Adrenal gland (tissue), 9 donors: ENCODE measurements at regions not wholly inside any gene's neighbourhood (a gene's known extent, or its start where the extent isn't known, plus 50 kb on each side); places are given as distances from the start of the nearest gene placed in this dataset.

ENCODE experiments used
- DNase-seq, 7 donors: peaks; one replicate each; pipeline ENCODE4 v3.0.0-alpha.2; 2019 to 2020
- H3K27ac ChIP-seq, 5 donors: fragments of 200-600 bp; sonication (generic) in 4 of 5; 1 replicate in 3 of 5; 2 replicates in 2 of 5; pipeline versions ENCODE4 v1.5.1 to v1.8.0; 2016 to 2020; ENCODE audit warnings: mild to moderate bottlenecking in 1 of 5
- H3K27me3 ChIP-seq: fragments of 200-600 bp; 2 replicates; pipeline ENCODE4 v1.8.0; 2021
- H3K36me3 ChIP-seq, 2 donors: fragments of 200-600 bp; replicated peaks in 1 of 2; 1 replicate in 1 of 2; 2 replicates in 1 of 2; pipeline versions ENCODE4 v1.5.1 to v1.8.0; 2018 to 2022
- H3K4me1 ChIP-seq, 2 donors: fragments of 200-600 bp; replicated peaks in 1 of 2; 1 replicate in 1 of 2; 2 replicates in 1 of 2; pipeline versions ENCODE4 v1.5.1 to v1.8.0; 2018 to 2021
- H3K4me3 ChIP-seq, 4 donors: fragments of 200-600 bp; sonication (generic) in 3 of 4; one replicate each; pipeline ENCODE4 v1.5.1; 2016 to 2018
- H3K9me3 ChIP-seq, 3 donors: fragments of 200-600 bp; sonication (generic) in 1 of 3; replicated peaks in 1 of 3; 1 replicate in 2 of 3; 2 replicates in 1 of 3; pipeline versions ENCODE4 v1.5.1 to v1.8.0; 2016 to 2021
- POLR2A ChIP-seq, 2 donors: fragments of 450-650 bp; IDR thresholded peaks; one replicate each; pipeline ENCODE4 v1.6.1; 2017; ENCODE audit warnings: antibody characterized with exemption in 2 of 2, mild to moderate bottlenecking in 2 of 2, moderate library complexity in 1 of 2
- WGBS, 4 donors: extraction: QIAGEN DNeasy Blood & Tissue Kit in 2 of 4; methylation state at CpG; one replicate each; pipeline versions ENCODE4 v1.1.5 to v1.1.7; 2013 to 2017; 5-methylcytosine and 5-hydroxymethylcytosine counted together
- intact Hi-C, 2 donors: fragments of 100-400 bp; cut with DNase I; formaldehyde crosslinking; loops; one replicate each; pipeline versions ENCODE4 v1.14.1 to v1.15.0; 2022 to 2023
- TF ChIP-seq, protein P1 (sequence below), 6 experiments: fragments of 450-650 bp in 4 of 6; fragments of 200-600 bp in 2 of 6; sonication (generic) in 1 of 6; IDR thresholded peaks; 1 replicate in 5 of 6; 2 replicates in 1 of 6; pipeline versions ENCODE4 v1.5.1 to v1.8.0; 2016 to 2021; ENCODE audit warnings: antibody characterized with exemption in 6 of 6, mild to moderate bottlenecking in 2 of 6, moderate library complexity in 1 of 6
- donor health status: healthy with polysubstance abuse.
- donor health status: Bipolar disorder and iron deficiency.
- donor health status: DM: yes; HTN: yes; CAD: no.
- donor health status: DM: no; HTN: no; CAD: no.
- donor health status: DM: no; HTN: no; CAD: no.

DNA sequence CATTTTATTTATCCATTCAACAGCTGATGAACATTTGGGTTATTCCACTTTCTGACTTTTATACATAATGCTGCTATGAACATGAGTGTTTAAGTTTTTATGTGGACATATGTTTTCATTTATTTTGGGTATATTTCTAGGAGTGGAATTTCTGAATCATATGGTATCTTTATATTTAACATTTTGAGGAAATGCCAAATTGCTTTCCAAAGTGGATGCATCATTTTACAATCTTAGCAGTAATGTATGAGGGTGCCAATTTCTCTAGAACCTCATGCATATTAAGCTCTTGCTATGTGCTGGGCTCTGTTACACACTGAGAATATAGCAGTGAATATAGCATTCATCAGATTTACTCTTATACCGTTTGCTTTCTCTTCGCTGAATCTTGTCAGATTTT lies 983.7 kb downstream of the STIM2 start:
- WGBS, 4 donors, result 72 to 85% (median 78%) methylated on average over 2 of the region's 2 CpGs
- Histone ChIP-seq H3K27me3 (no peaks in the 10 kb centered on the region), H3K4me1 (no peaks in the 10 kb centered on the region), H3K36me3 (no peaks in the 10 kb centered on the region), H3K4me3 (no peak overlapping the region), H3K9me3 (no peaks in the 10 kb centered on the region), H3K27ac (no peak overlapping the region)
- DNase-seq, result no peak
- TF ChIP-seq, protein P1, sequence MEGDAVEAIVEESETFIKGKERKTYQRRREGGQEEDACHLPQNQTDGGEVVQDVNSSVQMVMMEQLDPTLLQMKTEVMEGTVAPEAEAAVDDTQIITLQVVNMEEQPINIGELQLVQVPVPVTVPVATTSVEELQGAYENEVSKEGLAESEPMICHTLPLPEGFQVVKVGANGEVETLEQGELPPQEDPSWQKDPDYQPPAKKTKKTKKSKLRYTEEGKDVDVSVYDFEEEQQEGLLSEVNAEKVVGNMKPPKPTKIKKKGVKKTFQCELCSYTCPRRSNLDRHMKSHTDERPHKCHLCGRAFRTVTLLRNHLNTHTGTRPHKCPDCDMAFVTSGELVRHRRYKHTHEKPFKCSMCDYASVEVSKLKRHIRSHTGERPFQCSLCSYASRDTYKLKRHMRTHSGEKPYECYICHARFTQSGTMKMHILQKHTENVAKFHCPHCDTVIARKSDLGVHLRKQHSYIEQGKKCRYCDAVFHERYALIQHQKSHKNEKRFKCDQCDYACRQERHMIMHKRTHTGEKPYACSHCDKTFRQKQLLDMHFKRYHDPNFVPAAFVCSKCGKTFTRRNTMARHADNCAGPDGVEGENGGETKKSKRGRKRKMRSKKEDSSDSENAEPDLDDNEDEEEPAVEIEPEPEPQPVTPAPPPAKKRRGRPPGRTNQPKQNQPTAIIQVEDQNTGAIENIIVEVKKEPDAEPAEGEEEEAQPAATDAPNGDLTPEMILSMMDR (IDR thresholded peaks at IDR 0.05), result no peak
- no peak for TF ChIP-seq POLR2A (IDR thresholded peaks at IDR 0.05)
- intact Hi-C loops, result no loop called here

DNA sequence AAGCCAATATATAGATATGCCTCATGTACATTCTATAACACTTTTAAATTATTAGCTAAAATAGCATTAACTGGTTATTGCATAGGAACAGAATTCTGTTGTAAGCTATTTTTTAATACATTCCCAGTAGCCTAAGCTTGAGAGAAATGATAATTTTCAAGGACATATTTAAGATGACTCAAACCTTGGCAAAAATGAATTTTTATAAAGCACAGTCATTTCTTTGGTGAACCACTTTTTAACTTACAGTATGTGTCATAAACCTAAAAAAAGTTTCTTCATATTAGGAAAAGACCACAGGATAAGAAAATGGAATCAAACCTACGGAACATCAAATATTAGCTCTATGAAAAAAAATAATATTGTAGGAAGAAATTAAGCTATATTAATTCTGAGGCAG lies 986.3 kb downstream of the STIM2 start:
- Histone ChIP-seq H3K27me3 (no peaks in the 10 kb centered on the region), H3K9me3 (no peaks in the 10 kb centered on the region), H3K36me3 (no peaks in the 10 kb centered on the region), H3K4me1 (no peaks in the 10 kb centered on the region), H3K4me3 (no peak overlapping the region), H3K27ac (no peak overlapping the region)
- TF ChIP-seq POLR2A (IDR thresholded peaks at IDR 0.05), result no peak
- TF ChIP-seq, protein P1 (IDR thresholded peaks at IDR 0.05), result no peak
- 74 to 89% (median 85%) methylated on average over 1 of the region's 1 CpG for WGBS, 4 donors
- intact Hi-C loops, result no loop called here
- DNase-seq, result no peak

- H3K4me3 ChIP-seq, result no peak overlapping the region
- H3K27me3 ChIP-seq, result no peaks in the 10 kb centered on the region
- TF ChIP-seq, protein P1 (IDR thresholded peaks at IDR 0.05), result peak in 4 of 6 experiments; percentile 25 to 35 (median 28)
- TF ChIP-seq POLR2A (IDR thresholded peaks at IDR 0.05), result no peak
- H3K9me3 ChIP-seq, result no peaks in the 10 kb centered on the region
- DNase-seq, result peak in 5 of 7 donors; percentile 11 to 21 (median 18)
- no peaks in the 10 kb centered on the region for H3K4me1 ChIP-seq
- WGBS, 4 donors, result 49 to 59% (median 53%) methylated on average over 1 of the region's 1 CpG
- no peaks in the 10 kb centered on the region for H3K36me3 ChIP-seq
- no peak overlapping the region for H3K27ac ChIP-seq
- intact Hi-C loops, result no loop called here
Observed at GRCh38 chr4:27861381-27861787, 1000.7 kb downstream of the STIM2 start.

GRCh38 chr4:27861802-27862201 lies 1001.2 kb downstream of the STIM2 start:
- 69 to 76% (median 72%) methylated on average over 5 of the region's 5 CpGs for WGBS, 4 donors
- no peak for TF ChIP-seq POLR2A (IDR thresholded peaks at IDR 0.05)
- TF ChIP-seq, protein P1 (IDR thresholded peaks at IDR 0.05), result no peak

More at GRCh38 chr4:27861802-27862201, 1001.2 kb downstream of the STIM2 start:
- Histone ChIP-seq H3K4me3 (no peak overlapping the region), H3K4me1 (no peaks in the 10 kb centered on the region), H3K36me3 (no peaks in the 10 kb centered on the region), H3K27ac (no peak overlapping the region), H3K9me3 (no peaks in the 10 kb centered on the region), H3K27me3 (no peaks in the 10 kb centered on the region)
- no peak for DNase-seq
- intact Hi-C loops, result no loop called here
